DND-41 (cell line): ENCODE measurements at regions not wholly inside any gene's neighbourhood (a gene's known extent, or its start where the extent isn't known, plus 50 kb on each side); places are given as distances from the start of the nearest gene placed in this dataset.

ENCODE experiments used
- EZH2 ChIP-seq: IDR thresholded peaks from 3 replicates; pipeline ENCODE4 v1.6.1; 2012; ENCODE audit warnings: borderline replicate concordance, low read depth, mild to moderate bottlenecking, moderate library complexity, low read length, inconsistent platforms; ENCODE audit not compliant: severe bottlenecking
- TF ChIP-seq, protein P1 (sequence below): IDR thresholded peaks from 2 replicates; pipeline ENCODE4 v1.5.1; 2012; ENCODE audit warnings: borderline replicate concordance, low read length, moderate library complexity, mild to moderate bottlenecking; ENCODE audit not compliant: poor library complexity, severe bottlenecking; ENCODE audit errors: extremely low read depth

DNA sequence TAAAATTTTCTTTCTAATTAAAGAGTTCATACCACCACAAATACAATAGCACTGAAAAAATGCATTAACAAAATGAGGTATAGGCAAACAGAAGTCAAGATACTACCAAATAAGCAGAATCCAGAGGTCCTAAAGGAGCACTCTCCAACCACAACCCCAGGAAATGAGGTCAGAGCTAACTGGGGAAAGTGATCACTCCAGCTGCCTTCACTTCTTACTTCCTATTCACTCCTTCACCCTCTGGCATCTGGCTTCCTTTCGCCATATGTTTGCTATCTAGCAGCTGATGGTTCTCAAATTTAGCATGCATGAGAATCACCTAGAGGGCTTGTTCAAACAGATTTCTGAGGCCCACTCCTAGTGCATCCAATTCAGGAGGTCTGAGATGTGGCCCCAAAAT is 212.6 kb upstream of the ACVR2A start:
- TF ChIP-seq, protein P1, sequence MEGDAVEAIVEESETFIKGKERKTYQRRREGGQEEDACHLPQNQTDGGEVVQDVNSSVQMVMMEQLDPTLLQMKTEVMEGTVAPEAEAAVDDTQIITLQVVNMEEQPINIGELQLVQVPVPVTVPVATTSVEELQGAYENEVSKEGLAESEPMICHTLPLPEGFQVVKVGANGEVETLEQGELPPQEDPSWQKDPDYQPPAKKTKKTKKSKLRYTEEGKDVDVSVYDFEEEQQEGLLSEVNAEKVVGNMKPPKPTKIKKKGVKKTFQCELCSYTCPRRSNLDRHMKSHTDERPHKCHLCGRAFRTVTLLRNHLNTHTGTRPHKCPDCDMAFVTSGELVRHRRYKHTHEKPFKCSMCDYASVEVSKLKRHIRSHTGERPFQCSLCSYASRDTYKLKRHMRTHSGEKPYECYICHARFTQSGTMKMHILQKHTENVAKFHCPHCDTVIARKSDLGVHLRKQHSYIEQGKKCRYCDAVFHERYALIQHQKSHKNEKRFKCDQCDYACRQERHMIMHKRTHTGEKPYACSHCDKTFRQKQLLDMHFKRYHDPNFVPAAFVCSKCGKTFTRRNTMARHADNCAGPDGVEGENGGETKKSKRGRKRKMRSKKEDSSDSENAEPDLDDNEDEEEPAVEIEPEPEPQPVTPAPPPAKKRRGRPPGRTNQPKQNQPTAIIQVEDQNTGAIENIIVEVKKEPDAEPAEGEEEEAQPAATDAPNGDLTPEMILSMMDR: no peak
- TF ChIP-seq EZH2: no peak
